GM12878 (cell line): ENCODE measurements at regions not wholly inside any gene's neighbourhood (a gene's known extent, or its start where the extent isn't known, plus 50 kb on each side); places are given as distances from the start of the nearest gene placed in this dataset.

Source experiments
- BMI1 ChIP-seq: fragments of 450-650 bp; IDR thresholded peaks from 2 replicates; pipeline ENCODE4 v1.6.1; 2016; ENCODE audit warnings: mild to moderate bottlenecking, moderate library complexity, borderline replicate concordance
- CBFB ChIP-seq: IDR thresholded peaks from 2 replicates; pipeline ENCODE4 v1.6.1; 2016; ENCODE audit warnings: antibody characterized with exemption, low read depth
- CBX3 ChIP-seq: fragments of 200-600 bp; sonication (generic); IDR thresholded peaks from 2 replicates; pipeline ENCODE4 v1.6.1; 2016; ENCODE audit warnings: low read depth, borderline replicate concordance
- CEBPZ ChIP-seq: fragments of 150-350 bp; IDR thresholded peaks from 2 replicates; pipeline ENCODE4 v1.6.1; 2016; ENCODE audit warnings: low read depth, low read length
- CHD1 ChIP-seq: IDR thresholded peaks from 2 replicates; pipeline ENCODE4 v1.6.1; 2012; ENCODE audit warnings: low read depth, low read length, improper control_type of control experiment
- DPF2 ChIP-seq: fragments of 450-650 bp; IDR thresholded peaks from 2 replicates; pipeline ENCODE4 v1.6.1; 2017; ENCODE audit warnings: mild to moderate bottlenecking
- E2F8 ChIP-seq: fragments of 450-650 bp; IDR thresholded peaks from 2 replicates; pipeline ENCODE4 v1.6.1; 2018; ENCODE audit warnings: mild to moderate bottlenecking, low read depth, moderate library complexity; ENCODE audit not compliant: partially characterized antibody
- HDAC2 ChIP-seq: fragments of 200-600 bp; sonication (generic); IDR thresholded peaks from 2 replicates; pipeline ENCODE4 v1.6.1; 2017
- HDGF ChIP-seq: fragments of 450-650 bp; IDR thresholded peaks from 2 replicates; pipeline ENCODE4 v1.6.1; 2016; ENCODE audit warnings: antibody characterized with exemption
- IKZF1 ChIP-seq: fragments of 450-650 bp; conservative IDR thresholded peaks from 2 replicates; pipeline ENCODE4 v1.6.1; 2017; ENCODE audit warnings: antibody characterized with exemption, mild to moderate bottlenecking
- KAT2A ChIP-seq: conservative IDR thresholded peaks from 2 replicates; pipeline ENCODE4 v1.6.1; 2011; ENCODE audit warnings: low read depth, low read length; ENCODE audit not compliant: control insufficient read depth
- MLLT1 ChIP-seq: fragments of 450-650 bp; IDR thresholded peaks from 2 replicates; pipeline ENCODE4 v1.6.1; 2016; ENCODE audit warnings: mild to moderate bottlenecking
- MTA3 ChIP-seq: IDR thresholded peaks from 2 replicates; pipeline ENCODE4 v1.6.1; 2012; ENCODE audit warnings: low read length, inconsistent platforms, borderline replicate concordance
- NRF1 ChIP-seq: conservative IDR thresholded peaks from 2 replicates; pipeline ENCODE4 v1.6.1; 2011; ENCODE audit warnings: mild to moderate bottlenecking, low read depth, low read length, improper control_type of control experiment
- PBX3 ChIP-seq: IDR thresholded peaks from 2 replicates; pipeline ENCODE4 v1.6.1; 2011; ENCODE audit warnings: mild to moderate bottlenecking, low read depth, low read length, moderate library complexity; ENCODE audit not compliant: insufficient replicate concordance
- PML ChIP-seq: IDR thresholded peaks from 2 replicates; pipeline ENCODE4 v1.6.1; 2012; ENCODE audit warnings: low read length, inconsistent platforms
- SIX5 ChIP-seq: IDR thresholded peaks from 2 replicates; pipeline ENCODE4 v1.6.1; 2011; ENCODE audit warnings: mild to moderate bottlenecking, low read depth, low read length, moderate library complexity; ENCODE audit not compliant: severe bottlenecking
- TARDBP ChIP-seq: IDR thresholded peaks from 2 replicates; pipeline ENCODE4 v1.6.1; 2016; ENCODE audit warnings: borderline replicate concordance
- TCF7 ChIP-seq: IDR thresholded peaks from 2 replicates; pipeline ENCODE4 v1.6.1; 2014; ENCODE audit warnings: antibody characterized with exemption, borderline replicate concordance
- ZNF592 ChIP-seq: fragments of 450-650 bp; IDR thresholded peaks from 2 replicates; pipeline ENCODE4 v1.6.1; 2017; ENCODE audit warnings: mild to moderate bottlenecking, moderate library complexity

GRCh38 chr11:71383461-71383860 lies 64.7 kb downstream of the DHCR7 start (continued):
- TF ChIP-seq SIX5: no peak
- peak; percentile 80 for TF ChIP-seq IKZF1
- TF ChIP-seq BMI1: no peak; the same call in 1 of the 2 replicates
- no peak for TF ChIP-seq CBX3
- peak; percentile 91 for TF ChIP-seq PBX3
- peak; percentile 93 for TF ChIP-seq DPF2
- no peak for TF ChIP-seq KAT2A
- TF ChIP-seq MTA3: no peak; the same call in 1 of the 2 replicates
- TF ChIP-seq TCF7: no peak
- TF ChIP-seq MLLT1: no peak
- TF ChIP-seq HDAC2: no peak
- no peak for TF ChIP-seq CBFB
- TF ChIP-seq PML: no peak
- TF ChIP-seq NRF1: no peak
- no peak for TF ChIP-seq CEBPZ
- no peak for TF ChIP-seq TARDBP
- no peak for TF ChIP-seq E2F8
- no peak for TF ChIP-seq HDGF
- TF ChIP-seq ZNF592: no peak
- TF ChIP-seq CHD1: no peak
